C4-2B (cell line): ENCODE measurements at regions not wholly inside any gene's neighbourhood (a gene's known extent, or its start where the extent isn't known, plus 50 kb on each side); places are given as distances from the start of the nearest gene placed in this dataset.
"Not testable (repeated sequence)": the region's sequence is repeated elsewhere in the genome, so short reads cannot be mapped to it uniquely, and the experiment has no call there.

Source experiments
- H3K27ac ChIP-seq: fragments of 450-650 bp; 2 replicates; pipeline ENCODE4 v1.5.1; 2017
- CTCF ChIP-seq: fragments of 450-650 bp; conservative IDR thresholded peaks from 2 replicates; pipeline ENCODE4 v1.5.1; 2017; ENCODE audit warnings: mild to moderate bottlenecking
- ZFX ChIP-seq: fragments of 450-650 bp; IDR thresholded peaks from 2 replicates; pipeline ENCODE4 v1.6.1; 2017

GRCh38 chr1:189697113-189697512 is 780.6 kb downstream of the BRINP3 start:
- TF ChIP-seq ZFX, result no peak
- TF ChIP-seq CTCF, result no peak
- no peak overlapping the region for H3K27ac ChIP-seq

- TF ChIP-seq ZFX (no peak), CTCF (no peak)
- H3K27ac ChIP-seq, result no peak overlapping the region
These were observed 776.1 kb downstream of the BRINP3 start for GRCh38 chr1:189701606-189702005.

GRCh38 chr1:189706594-189706993 is 771.1 kb downstream of the BRINP3 start:
- TF ChIP-seq CTCF (no peak), ZFX (no peak)

GRCh38 chr1:189708674-189709073 is 769.0 kb downstream of the BRINP3 start:
- no peak overlapping the region for H3K27ac ChIP-seq
- no peak for TF ChIP-seq ZFX
- peak; percentile 16 for TF ChIP-seq CTCF

More at GRCh38 chr1:189706594-189706993, 771.1 kb downstream of the BRINP3 start:
- H3K27ac ChIP-seq, result no peak overlapping the region

- not testable (repeated sequence) for H3K27ac ChIP-seq
These were observed 759.4 kb downstream of the BRINP3 start for GRCh38 chr1:189718147-189718795.

- H3K27ac ChIP-seq, result no peak overlapping the region
- TF ChIP-seq ZFX, result no peak
- no peak for TF ChIP-seq CTCF
These were observed 750.9 kb downstream of the BRINP3 start for GRCh38 chr1:189726806-189727205.

- no peak for TF ChIP-seq ZFX
- TF ChIP-seq CTCF, result no peak
These were observed 726.4 kb downstream of the BRINP3 start for GRCh38 chr1:189751311-189751710.

GRCh38 chr1:189752461-189752995 is 725.1 kb downstream of the BRINP3 start:
- no peak overlapping the region for H3K27ac ChIP-seq
- TF ChIP-seq ZFX (no peak), CTCF (no peak)

More at GRCh38 chr1:189751311-189751710, 726.4 kb downstream of the BRINP3 start:
- H3K27ac ChIP-seq, result no peak overlapping the region

GRCh38 chr1:189755100-189755499 is 722.6 kb downstream of the BRINP3 start:
- H3K27ac ChIP-seq, result not testable (repeated sequence)
